Vagina (tissue), 2 donors: ENCODE measurements at regions not wholly inside any gene's neighbourhood (a gene's known extent, or its start where the extent isn't known, plus 50 kb on each side); places are given as distances from the start of the nearest gene placed in this dataset.

Experiments used
- CTCF ChIP-seq, 3 experiments: fragments of 450-650 bp in 2 of 3; fragments of 200-600 bp in 1 of 3; sonication (generic) in 1 of 3; IDR thresholded peaks; one replicate each; pipeline ENCODE4 v1.5.1; 2017 to 2019; ENCODE audit warnings: antibody characterized with exemption in 3 of 3, mild to moderate bottlenecking in 2 of 3, moderate library complexity in 2 of 3
- POLR2A ChIP-seq, 2 donors: fragments of 450-650 bp; IDR thresholded peaks; one replicate each; pipeline ENCODE4 v1.6.1; 2017; ENCODE audit warnings: antibody characterized with exemption in 2 of 2, mild to moderate bottlenecking in 2 of 2, moderate library complexity in 2 of 2

- TF ChIP-seq POLR2A (IDR thresholded peaks at IDR 0.05) = no peak
- no peak for TF ChIP-seq CTCF (IDR thresholded peaks at IDR 0.05)
These were observed 296.7 kb downstream of the ZNF326 start for GRCh38 chr1:90291431-90292216.
